CD4-positive, alpha-beta memory T cell (primary cell): ENCODE measurements at regions not wholly inside any gene's neighbourhood (a gene's known extent, or its start where the extent isn't known, plus 50 kb on each side); places are given as distances from the start of the nearest gene placed in this dataset.

ENCODE experiments used
- CTCF ChIA-PET: fragments of 350-600 bp; sonication (Branson Sonifier 250); formaldehyde crosslinking; loops from one replicate; lab custom pipeline; 2021; ENCODE audit warnings: inconsistent platforms; ENCODE audit not compliant: partially characterized antibody; lab: Charles Lee
- POLR2A ChIA-PET: fragments of 350-600 bp; sonication (Branson Sonifier 250); formaldehyde crosslinking; loops from one replicate; lab custom pipeline; 2021; ENCODE audit not compliant: partially characterized antibody; lab: Charles Lee
- DNase-seq, 5 donors: peaks; one replicate each; pipeline versions ENCODE4 v3.0.0 to v3.0.0-alpha.2; 2020 to 2022; ENCODE audit warnings: mixed read lengths in 1 of 5
- H3K27ac ChIP-seq: one replicate; pipeline ENCODE4 v1.7.0; 2013; ENCODE audit warnings: low read depth, low read length
- H3K27me3 ChIP-seq: 2 replicates; pipeline ENCODE4 v1.7.0; 2013; ENCODE audit warnings: mild to moderate bottlenecking, low read length, moderate library complexity; ENCODE audit not compliant: insufficient read depth
- H3K36me3 ChIP-seq: 2 replicates; pipeline ENCODE4 v1.7.0; 2013; ENCODE audit warnings: mild to moderate bottlenecking, low read length, moderate library complexity; ENCODE audit not compliant: insufficient read depth
- H3K4me1 ChIP-seq: 2 replicates; pipeline ENCODE4 v1.7.0; 2013; ENCODE audit warnings: mild to moderate bottlenecking, low read length, moderate library complexity; ENCODE audit not compliant: insufficient read depth
- H3K4me3 ChIP-seq, 2 donors: one replicate each; pipeline ENCODE4 v1.7.0; 2013; ENCODE audit warnings: low read length in 2 of 2, mild to moderate bottlenecking in 1 of 2
- H3K9me3 ChIP-seq, 2 donors: one replicate each; pipeline ENCODE4 v1.7.0; 2013; ENCODE audit warnings: low read length in 2 of 2, control low read depth in 1 of 2; ENCODE audit not compliant: control insufficient read depth in 1 of 2
- H3K27ac Mint-ChIP-seq, 7 donors: one replicate each; pipeline ENCODE4 v1.8.0; 2020 to 2021; ENCODE audit warnings: mixed read lengths in 7 of 7, mild to moderate bottlenecking in 6 of 7, inconsistent platforms in 3 of 7, moderate library complexity in 3 of 7
- H3K27me3 Mint-ChIP-seq, 2 donors: one replicate each; pipeline ENCODE4 v1.8.0; 2020 to 2021; ENCODE audit warnings: mixed read lengths in 2 of 2
- H3K36me3 Mint-ChIP-seq, 2 donors: one replicate each; pipeline ENCODE4 v1.8.0; 2020 to 2021; ENCODE audit warnings: mixed read lengths in 2 of 2, inconsistent platforms in 1 of 2, mild to moderate bottlenecking in 1 of 2
- H3K4me1 Mint-ChIP-seq, 4 donors: one replicate each; pipeline ENCODE4 v1.8.0; 2020 to 2021; ENCODE audit warnings: mixed read lengths in 4 of 4, mild to moderate bottlenecking in 1 of 4
- H3K4me3 Mint-ChIP-seq, 8 donors: one replicate each; pipeline ENCODE4 v1.8.0; 2020 to 2021; ENCODE audit warnings: mixed read lengths in 8 of 8, mild to moderate bottlenecking in 7 of 8, moderate library complexity in 6 of 8, inconsistent platforms in 3 of 8
- H3K9me3 Mint-ChIP-seq, 8 donors: one replicate each; pipeline ENCODE4 v1.8.0; 2020 to 2021; ENCODE audit warnings: mixed read lengths in 8 of 8, mild to moderate bottlenecking in 5 of 8, inconsistent platforms in 3 of 8, moderate library complexity in 1 of 8
- intact Hi-C: fragments of 100-400 bp; cut with micrococcal nuclease; formaldehyde crosslinking; loops from one replicate; pipeline ENCODE4 v1.15.1; 2023

DNA sequence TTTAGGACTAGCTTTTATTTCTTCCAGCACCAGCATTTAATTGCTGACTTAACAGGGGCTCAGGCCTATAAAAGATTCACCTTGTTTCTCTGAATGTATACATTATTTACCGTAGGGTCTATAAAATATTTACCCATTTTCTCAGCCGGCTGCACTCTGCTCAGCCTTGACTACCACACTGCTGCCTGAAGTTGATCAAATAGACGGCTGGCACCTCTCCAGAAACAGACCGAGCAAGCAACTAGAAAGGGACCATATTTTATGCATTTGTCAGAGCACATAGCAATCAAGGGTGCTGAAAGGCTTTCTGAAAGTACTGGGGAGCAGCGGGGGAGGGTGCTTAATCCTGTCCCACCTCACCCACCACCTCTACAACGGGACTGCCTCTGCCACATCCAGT is 64.7 kb upstream of the FGGY start:
- CTCF ChIA-PET, result no interaction called here
- H3K4me1 Mint-ChIP-seq, result no peaks in the 10 kb centered on the region
- no peak overlapping the region for H3K27ac Mint-ChIP-seq
- POLR2A ChIA-PET, result no interaction called here
- DNase-seq, result no peak
- Histone ChIP-seq H3K4me1 (no peaks in the 10 kb centered on the region), H3K27ac (no peak overlapping the region), H3K4me3 (no peak overlapping the region), H3K27me3 (no peaks in the 10 kb centered on the region), H3K9me3 (no peaks in the 10 kb centered on the region), H3K36me3 (no peaks in the 10 kb centered on the region)
- H3K27me3 Mint-ChIP-seq, result no peaks in the 10 kb centered on the region
- H3K36me3 Mint-ChIP-seq, result no peaks in the 10 kb centered on the region
- no peak overlapping the region for H3K4me3 Mint-ChIP-seq
- intact Hi-C loops, result no loop called here
- no peaks in the 10 kb centered on the region for H3K9me3 Mint-ChIP-seq

DNA sequence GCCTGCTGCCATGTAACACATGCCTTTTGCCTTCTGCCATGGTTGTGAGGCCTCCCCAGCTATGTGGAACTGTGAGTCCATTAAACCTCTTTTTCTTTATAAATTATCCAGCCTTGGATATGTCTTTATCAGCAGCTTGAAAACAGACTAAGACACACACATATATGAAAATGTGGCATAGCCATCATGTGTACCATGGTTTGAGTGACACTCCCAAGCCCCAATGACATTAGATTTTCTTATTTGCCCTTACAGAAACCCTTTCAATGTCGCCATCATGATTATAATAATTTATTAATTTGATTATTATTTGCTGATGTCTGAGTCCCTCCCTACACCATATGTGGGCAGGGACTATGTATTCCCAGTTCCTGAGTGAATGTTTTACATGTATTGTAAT is 63.5 kb upstream of the FGGY start:
- DNase-seq, result no peak
- POLR2A ChIA-PET, result no interaction called here
- no peaks in the 10 kb centered on the region for H3K4me1 Mint-ChIP-seq
- no peaks in the 10 kb centered on the region for H3K4me1 ChIP-seq
- H3K27ac ChIP-seq, result no peak overlapping the region
- CTCF ChIA-PET, result no interaction called here
- H3K9me3 ChIP-seq, result no peaks in the 10 kb centered on the region
- H3K27me3 Mint-ChIP-seq, result no peaks in the 10 kb centered on the region
- no peaks in the 10 kb centered on the region for H3K36me3 Mint-ChIP-seq
- H3K4me3 Mint-ChIP-seq, result no peak overlapping the region
- no peak overlapping the region for H3K27ac Mint-ChIP-seq
- H3K4me3 ChIP-seq, result no peak overlapping the region
- H3K36me3 ChIP-seq, result no peaks in the 10 kb centered on the region
- intact Hi-C loops, result no loop called here
- H3K9me3 Mint-ChIP-seq, result no peaks in the 10 kb centered on the region
- H3K27me3 ChIP-seq, result no peaks in the 10 kb centered on the region

DNA sequence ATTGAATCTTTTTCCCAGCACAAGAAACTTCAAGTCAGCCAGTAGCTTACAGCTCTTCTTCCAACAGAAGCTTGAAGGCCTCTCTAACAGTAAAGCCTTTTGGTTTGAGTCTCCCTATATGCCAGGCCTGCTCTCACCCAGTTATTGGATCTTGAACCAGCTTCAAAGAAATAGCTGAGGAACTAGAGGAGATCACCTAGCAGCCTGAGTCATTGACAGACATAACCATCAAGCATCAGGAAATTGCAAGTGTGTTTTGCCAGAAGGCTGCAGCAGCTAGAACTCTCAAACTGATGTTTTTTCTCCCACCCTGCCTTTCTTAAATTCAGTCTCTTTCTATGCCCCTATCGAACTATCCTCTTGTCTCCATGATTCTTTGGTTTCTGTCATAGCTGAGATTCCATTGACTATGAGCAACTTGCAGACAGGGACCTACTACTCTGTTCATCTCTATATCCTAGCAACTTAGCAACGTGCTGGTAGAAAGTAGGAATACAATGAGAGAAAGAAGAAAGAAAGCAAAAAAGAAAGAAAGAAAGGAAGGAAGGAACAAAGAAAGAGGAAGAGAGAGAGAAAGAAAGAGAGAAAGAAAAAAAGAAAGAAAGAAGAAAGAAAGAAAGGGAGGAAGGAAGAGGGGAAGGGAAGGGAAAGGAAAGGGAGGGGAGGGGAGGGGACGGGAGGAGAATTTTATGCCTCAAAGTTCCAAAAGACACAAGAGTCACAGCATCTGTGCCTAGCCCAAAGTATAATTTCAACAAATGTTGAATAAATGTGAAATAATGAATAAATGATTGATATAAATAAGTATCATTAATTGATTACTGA is 60.0 kb upstream of the FGGY start:
- Mint-ChIP-seq H3K4me3 (peak overlapping the region in 1 of 8 donors; percentile 76), H3K4me1 (no peaks in the 10 kb centered on the region), H3K9me3 (no peaks in the 10 kb centered on the region), H3K27ac (no peak overlapping the region), H3K27me3 (peaks cover 0 to 6% of the 10 kb centered on the region in 2 donors), H3K36me3 (no peaks in the 10 kb centered on the region)
- CTCF ChIA-PET, result interaction anchor here (0.9 kb wide), 1 partner anchor 492 kb away, joined by 4 read pairs; no protein-coding TSS in a partner anchor
- H3K9me3 ChIP-seq, result no peaks in the 10 kb centered on the region
- no peak overlapping the region for H3K27ac ChIP-seq
- H3K4me1 ChIP-seq, result no peaks in the 10 kb centered on the region
- H3K27me3 ChIP-seq, result no peaks in the 10 kb centered on the region
- H3K4me3 ChIP-seq, result no peak overlapping the region
- POLR2A ChIA-PET, result interaction anchor here (1.0 kb wide), 1 partner anchor 18 kb away, joined by 3 read pairs; no protein-coding TSS in a partner anchor
- intact Hi-C loops, result no loop called here
- no peak for DNase-seq
- H3K36me3 ChIP-seq, result no peaks in the 10 kb centered on the region

DNA sequence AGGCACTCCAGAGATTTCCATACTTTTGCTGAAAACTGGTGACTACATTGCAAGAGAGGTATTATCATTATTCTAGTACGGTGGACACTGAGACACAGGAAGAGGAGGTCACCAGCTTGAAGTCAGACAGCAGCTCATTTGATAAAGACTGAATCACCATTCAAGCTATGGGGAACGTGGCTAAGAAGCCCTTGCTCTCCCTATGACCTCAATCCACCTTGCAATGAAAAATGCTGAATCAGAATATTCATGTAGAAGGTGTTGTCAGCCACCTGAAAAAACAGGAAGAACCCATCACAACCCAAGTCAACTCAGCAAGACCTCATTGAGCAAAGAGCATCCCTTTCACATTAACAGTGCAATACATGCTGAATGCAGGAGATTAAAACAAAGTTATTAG is 59.0 kb upstream of the FGGY start:
- no peaks in the 10 kb centered on the region for H3K36me3 ChIP-seq
- Mint-ChIP-seq H3K36me3 (no peaks in the 10 kb centered on the region), H3K27ac (no peak overlapping the region), H3K9me3 (no peaks in the 10 kb centered on the region), H3K4me1 (no peaks in the 10 kb centered on the region), H3K4me3 (no peak overlapping the region), H3K27me3 (peaks cover 0 to 6% of the 10 kb centered on the region in 2 donors)
- intact Hi-C loops, result no loop called here
- H3K4me1 ChIP-seq, result no peaks in the 10 kb centered on the region
- DNase-seq, result no peak
- ChIA-PET CTCF (no interaction called here), POLR2A (no interaction called here)
- no peak overlapping the region for H3K4me3 ChIP-seq
- H3K27ac ChIP-seq, result no peak overlapping the region
- no peaks in the 10 kb centered on the region for H3K27me3 ChIP-seq
- H3K9me3 ChIP-seq, result no peaks in the 10 kb centered on the region

DNA sequence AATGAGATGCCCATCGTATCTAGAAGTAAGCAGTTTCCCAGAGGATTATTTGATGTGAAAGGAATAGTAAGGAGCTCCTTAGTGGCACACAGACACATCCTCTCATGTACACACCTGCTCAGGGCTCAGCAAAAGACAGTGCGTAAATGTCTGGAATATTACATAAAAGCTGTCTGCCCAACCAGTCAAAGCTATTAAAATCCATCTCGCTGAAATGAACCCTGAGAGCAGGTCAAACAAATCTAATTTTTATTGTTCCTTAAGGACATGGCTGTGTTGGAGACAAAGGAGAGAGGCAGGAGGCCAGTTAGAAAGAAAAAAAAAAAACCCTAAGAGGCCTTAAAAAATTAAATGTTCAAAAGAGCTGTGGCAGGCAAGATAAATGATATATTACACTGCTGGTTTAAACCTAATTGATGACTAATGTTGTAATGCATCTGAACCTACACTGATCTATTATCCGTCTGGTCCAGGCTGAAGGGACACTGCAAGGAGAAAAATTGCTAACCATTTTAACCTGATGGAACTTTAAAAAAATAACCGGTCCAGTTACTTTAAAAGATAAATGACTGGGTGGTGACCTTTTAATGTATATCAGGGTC is 58.5 kb upstream of the FGGY start:
- Histone ChIP-seq H3K27me3 (no peaks in the 10 kb centered on the region), H3K4me3 (no peak overlapping the region), H3K9me3 (no peaks in the 10 kb centered on the region), H3K27ac (no peak overlapping the region), H3K36me3 (no peaks in the 10 kb centered on the region), H3K4me1 (no peaks in the 10 kb centered on the region)
- Mint-ChIP-seq H3K27me3 (peaks cover 0 to 6% of the 10 kb centered on the region in 2 donors), H3K4me1 (no peaks in the 10 kb centered on the region), H3K36me3 (no peaks in the 10 kb centered on the region), H3K4me3 (no peak overlapping the region), H3K27ac (no peak overlapping the region), H3K9me3 (peaks cover 0 to under 1% (median 0%) of the 10 kb centered on the region in 8 donors)
- intact Hi-C loops, result no loop called here
- CTCF ChIA-PET, result no interaction called here
- POLR2A ChIA-PET, result no interaction called here
- no peak for DNase-seq

DNA sequence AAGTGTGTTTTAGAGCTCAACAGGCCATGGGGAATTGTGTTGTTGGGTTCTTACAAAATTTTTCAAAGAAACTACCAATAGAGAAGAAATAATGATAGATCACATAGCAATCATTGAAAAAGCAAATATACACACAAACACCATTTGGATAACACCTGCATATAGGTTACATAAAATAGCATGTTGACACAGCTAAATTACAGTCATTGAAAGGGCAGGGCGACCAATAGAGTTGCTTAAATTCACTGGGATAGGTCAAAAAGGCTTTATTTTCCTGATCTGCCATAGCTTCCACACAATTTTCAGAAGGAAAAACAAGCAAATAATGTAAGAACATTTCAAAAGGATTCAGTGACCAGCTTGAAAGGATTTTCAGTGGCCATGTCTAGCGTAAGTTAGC is 57.9 kb upstream of the FGGY start:
- intact Hi-C loops, result no loop called here
- Histone ChIP-seq H3K27me3 (no peaks in the 10 kb centered on the region), H3K4me1 (no peaks in the 10 kb centered on the region), H3K9me3 (no peaks in the 10 kb centered on the region), H3K4me3 (no peak overlapping the region), H3K36me3 (no peaks in the 10 kb centered on the region), H3K27ac (no peak overlapping the region)
- Mint-ChIP-seq H3K27me3 (peaks cover 0 to 6% of the 10 kb centered on the region in 2 donors), H3K27ac (no peak overlapping the region), H3K4me3 (no peak overlapping the region), H3K9me3 (peaks cover 0 to 5% (median 0%) of the 10 kb centered on the region in 8 donors), H3K4me1 (no peaks in the 10 kb centered on the region), H3K36me3 (no peaks in the 10 kb centered on the region)
- DNase-seq, result no peak
- CTCF ChIA-PET, result no interaction called here
- POLR2A ChIA-PET, result no interaction called here

DNA sequence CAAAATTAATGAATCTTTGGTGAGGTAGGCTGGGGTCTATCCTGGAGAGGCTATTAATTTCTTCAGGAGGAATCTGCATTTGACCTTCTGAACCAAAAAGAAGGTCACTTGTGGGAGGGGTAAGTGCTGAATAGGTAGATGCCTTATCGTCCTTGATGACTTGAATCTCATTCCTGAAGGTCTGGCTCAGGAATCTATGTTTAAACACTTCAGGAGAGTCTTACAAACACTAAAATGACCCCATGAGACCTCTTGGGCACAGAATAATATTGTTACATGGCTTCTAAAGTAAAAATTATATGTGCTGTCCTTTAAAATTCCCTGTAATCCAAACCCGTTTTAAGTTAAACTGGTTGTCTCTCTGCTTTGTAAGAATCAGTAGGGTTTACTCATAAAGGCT is 55.0 kb upstream of the FGGY start:
- no peaks in the 10 kb centered on the region for H3K4me1 ChIP-seq
- ChIA-PET POLR2A (no interaction called here), CTCF (no interaction called here)
- no peak overlapping the region for H3K27ac ChIP-seq
- no peaks in the 10 kb centered on the region for H3K36me3 Mint-ChIP-seq
- no peaks in the 10 kb centered on the region for H3K4me1 Mint-ChIP-seq
- H3K36me3 ChIP-seq, result no peaks in the 10 kb centered on the region
- H3K27me3 Mint-ChIP-seq, result peaks cover 0 to 6% of the 10 kb centered on the region in 2 donors
- intact Hi-C loops, result no loop called here
- no peak for DNase-seq
- no peaks in the 10 kb centered on the region for H3K27me3 ChIP-seq
- no peak overlapping the region for H3K27ac Mint-ChIP-seq
- peaks cover 0 to 17% (median 12%) of the 10 kb centered on the region in 8 donors for H3K9me3 Mint-ChIP-seq
- H3K9me3 ChIP-seq, result no peaks in the 10 kb centered on the region
- H3K4me3 ChIP-seq, result no peak overlapping the region
- H3K4me3 Mint-ChIP-seq, result no peak overlapping the region
